IPS DF 4.7 (cell line): ENCODE measurements at regions not wholly inside any gene's neighbourhood (a gene's known extent, or its start where the extent isn't known, plus 50 kb on each side); places are given as distances from the start of the nearest gene placed in this dataset.
"Not testable (repeated sequence)": the region's sequence is repeated elsewhere in the genome, so short reads cannot be mapped to it uniquely, and the experiment has no call there.

Experiments used
- DNase-seq: peaks from one replicate; pipeline ENCODE4 v3.0.0-alpha.2; 2013; ENCODE audit warnings: low spot score; ENCODE audit errors: extremely low read depth

- DNase-seq: no peak
Measured at GRCh38 chr18:67455890-67456501, 60.5 kb downstream of the DSEL start.

DNA sequence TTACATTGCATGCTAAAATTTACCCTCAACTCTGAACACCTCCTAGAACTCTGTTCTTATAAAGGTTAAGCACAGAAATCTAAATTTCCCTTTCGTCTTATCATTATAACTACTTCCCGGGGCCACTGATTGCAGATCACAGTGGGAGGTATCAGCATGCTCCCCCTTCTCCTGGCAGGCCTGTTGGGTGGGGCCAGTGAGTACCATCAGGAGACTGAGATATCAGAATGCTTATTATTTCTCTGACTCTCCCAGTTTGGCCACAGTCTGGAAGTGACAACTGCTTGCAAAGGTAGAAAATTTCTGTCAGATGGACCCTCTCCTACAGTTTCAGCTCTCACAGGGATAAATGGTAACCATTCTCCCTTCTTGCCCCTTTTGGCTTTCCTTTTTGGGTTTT, 62.6 kb downstream of the DSEL start:
- no peak for DNase-seq

- DNase-seq: no peak
Measured at GRCh38 chr18:67451960-67452359, 64.6 kb downstream of the DSEL start.

- DNase-seq: not testable (repeated sequence)
Measured at GRCh38 chr18:67451101-67451500, 65.4 kb downstream of the DSEL start.

GRCh38 chr18:67433971-67434370, 82.5 kb downstream of the DSEL start:
- no peak for DNase-seq

DNA sequence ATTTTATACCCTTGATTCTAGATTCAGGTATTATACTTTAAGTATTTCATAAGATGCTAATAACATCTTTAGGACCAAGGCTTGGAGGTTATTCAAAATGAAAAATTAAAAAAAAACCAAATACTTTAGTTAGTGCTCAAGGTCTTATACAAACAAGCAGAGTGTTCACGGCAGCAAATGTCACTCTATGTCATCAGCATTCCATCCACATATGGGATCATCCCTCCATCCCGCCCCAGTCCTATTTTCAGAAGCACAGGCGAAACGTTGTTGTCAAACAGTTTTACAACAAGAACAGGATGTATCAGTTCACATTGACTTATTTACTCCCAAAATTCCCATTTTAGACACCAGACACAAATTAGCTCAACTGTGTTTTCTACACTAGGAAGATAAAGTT, 83.7 kb downstream of the DSEL start:
- no peak for DNase-seq

GRCh38 chr18:67428805-67429204, 87.7 kb downstream of the DSEL start:
- DNase-seq: no peak

DNA sequence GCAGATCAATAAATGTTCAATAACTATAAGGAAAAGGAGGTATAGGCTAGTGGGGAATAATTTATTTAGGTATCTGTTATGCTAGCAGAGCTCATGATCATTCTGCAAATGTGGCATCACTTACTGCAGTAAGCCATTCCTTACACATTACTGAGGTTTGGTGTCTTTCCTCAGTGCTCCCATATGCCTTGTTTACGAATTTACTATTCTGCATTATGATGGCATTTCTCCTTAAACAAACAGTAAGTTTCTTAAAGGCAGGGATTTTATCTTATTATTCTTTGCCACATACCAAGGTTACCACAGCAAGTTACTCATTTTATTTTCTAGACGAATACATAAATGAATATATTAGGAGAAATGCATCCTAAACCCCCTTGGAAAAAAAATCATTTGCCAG, 88.4 kb downstream of the DSEL start:
- no peak for DNase-seq

DNA sequence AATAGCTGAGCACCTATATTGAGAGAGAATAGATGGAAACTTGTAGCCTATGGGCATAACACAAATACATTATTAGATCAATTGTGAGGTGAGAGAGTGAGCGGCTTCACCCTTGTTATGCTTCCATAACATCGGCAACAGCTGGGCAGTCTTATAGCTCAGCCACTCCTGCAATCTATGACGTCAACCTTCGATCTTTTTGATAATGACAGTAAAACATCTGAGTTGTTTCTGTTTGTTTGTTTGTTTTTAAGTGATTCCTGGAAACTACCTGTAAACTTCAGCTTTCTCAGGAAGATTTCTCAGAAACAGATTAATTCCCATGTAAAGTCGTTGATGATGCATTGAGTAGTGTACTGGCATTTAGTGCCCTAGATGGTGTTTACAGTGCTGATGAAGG, 90.0 kb downstream of the DSEL start:
- no peak for DNase-seq

- no peak for DNase-seq
Measured at GRCh38 chr18:67425672-67426071, 90.8 kb downstream of the DSEL start.

DNA sequence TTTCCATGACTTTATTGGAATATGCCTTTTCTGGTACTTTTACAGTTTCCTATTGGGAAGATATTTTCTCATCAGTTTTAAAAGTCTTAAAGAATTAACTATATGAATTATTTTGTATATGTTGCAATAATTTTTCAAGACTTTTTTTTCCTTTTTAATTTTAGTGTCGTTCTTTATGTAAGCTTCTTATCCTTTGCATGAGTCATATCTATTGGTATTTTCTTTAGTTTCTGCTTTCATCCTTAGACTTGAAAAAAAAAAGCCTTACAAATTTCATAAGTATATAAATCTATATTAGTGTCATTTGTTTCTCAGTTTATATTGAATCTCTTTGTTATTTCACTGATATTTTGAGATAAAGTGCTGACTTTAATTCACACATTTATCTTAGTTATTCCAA, 94.9 kb downstream of the DSEL start:
- DNase-seq: no peak

- DNase-seq: no peak
Measured at GRCh38 chr18:67417864-67418523, 98.5 kb downstream of the DSEL start.

- DNase-seq: no peak
Measured at GRCh38 chr18:67411116-67411515, 105.4 kb downstream of the DSEL start.

DNA sequence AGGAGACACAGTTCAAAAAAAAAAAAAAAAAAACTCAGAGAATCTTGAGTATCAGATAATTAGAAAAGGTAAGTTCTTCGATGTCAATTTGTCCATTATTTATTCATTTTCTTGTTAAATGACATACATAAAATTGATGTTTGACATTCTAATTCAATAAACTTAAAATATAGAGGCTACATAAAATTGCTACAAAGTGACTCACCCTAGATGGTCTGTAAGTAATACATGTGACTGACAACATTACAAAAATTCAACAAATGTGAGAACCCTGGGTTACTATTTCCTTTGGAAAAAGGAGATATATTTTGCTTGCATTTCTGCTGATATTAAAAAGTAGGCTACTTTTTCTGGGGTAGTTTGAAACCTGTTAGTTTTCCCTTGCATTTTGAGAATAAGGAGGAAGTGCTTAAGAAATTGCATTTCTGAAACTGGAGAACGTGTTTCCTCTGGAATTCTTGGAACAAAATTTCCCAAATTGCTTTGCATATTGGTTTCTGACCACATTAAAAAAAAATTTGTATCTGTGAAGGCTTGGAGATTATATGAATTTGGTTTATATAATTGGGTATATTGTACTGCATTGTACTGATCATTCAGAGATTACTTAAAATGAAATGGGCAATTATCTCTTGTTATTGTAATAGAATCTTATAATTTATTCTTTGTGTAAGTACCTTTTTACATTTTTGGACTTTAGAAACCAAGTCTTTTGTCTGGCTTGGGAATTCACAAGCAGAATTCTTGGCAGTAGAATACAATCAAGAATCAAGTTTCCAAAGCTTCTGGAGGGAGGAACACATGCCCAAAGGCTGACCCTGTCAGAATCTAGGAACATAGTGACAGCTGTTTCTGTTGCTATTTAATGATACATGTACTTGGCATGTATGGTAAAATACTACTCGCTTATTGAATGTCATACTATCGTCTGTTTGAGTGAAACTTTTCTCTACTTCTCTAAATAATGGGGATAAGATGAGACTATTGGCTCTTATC, 106.1 kb downstream of the DSEL start:
- DNase-seq: no peak

- DNase-seq: no peak
Measured at GRCh38 chr18:67408240-67408639, 108.3 kb downstream of the DSEL start.

- no peak for DNase-seq
Measured at GRCh38 chr18:67406714-67407113, 109.8 kb downstream of the DSEL start.

- no peak for DNase-seq
Measured at GRCh38 chr18:67402543-67402942, 114.0 kb downstream of the DSEL start.

DNA sequence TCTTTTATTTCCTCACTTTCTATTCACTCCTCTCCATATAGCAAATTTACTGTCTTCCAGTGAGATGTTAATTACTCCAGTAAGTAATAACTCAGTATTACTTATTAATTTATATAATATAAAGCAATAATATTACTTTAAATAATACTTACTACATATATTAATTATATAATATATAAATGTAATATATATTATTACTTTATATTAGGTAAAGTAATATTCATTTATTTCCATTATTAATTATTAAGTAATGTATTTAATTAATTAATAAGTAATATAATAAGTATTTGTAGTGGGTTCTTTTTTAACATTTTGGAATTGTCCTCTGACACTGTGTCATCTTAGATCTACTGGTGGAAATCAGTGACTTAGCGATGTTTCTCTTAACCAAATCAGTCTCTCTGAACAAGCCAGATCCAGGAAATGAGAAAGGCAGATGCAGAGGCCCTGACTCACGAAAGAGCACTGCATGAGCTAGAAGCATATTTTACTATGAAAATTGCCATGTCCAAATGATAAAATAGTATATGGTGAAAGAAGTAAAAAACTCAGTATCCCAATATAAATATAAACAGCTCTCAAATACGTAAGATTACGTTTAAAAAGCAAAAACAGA, 115.9 kb downstream of the DSEL start:
- no peak for DNase-seq

- DNase-seq: no peak
Measured at GRCh38 chr18:67386032-67386431, 130.5 kb downstream of the DSEL start.

DNA sequence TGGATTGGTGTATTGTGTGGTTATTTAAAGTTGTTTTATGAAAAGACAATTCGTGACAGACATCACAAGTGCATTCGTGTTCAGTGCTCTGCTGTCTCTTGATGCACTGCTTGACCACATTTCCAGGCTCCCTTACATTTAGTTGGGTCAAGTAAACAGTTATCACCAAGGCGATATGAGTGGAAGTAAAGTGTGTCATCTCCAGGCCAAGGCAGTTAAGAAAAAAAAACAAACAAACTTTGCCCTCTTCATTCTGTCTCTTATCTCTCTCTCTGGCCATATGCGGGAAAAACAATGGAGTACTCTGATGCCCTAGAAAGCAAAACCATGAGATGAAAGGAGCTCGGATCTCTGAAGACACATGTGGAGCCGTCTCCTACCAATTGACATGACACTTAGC, 131.1 kb downstream of the DSEL start:
- DNase-seq: no peak

- not testable (repeated sequence) for DNase-seq
Measured at GRCh38 chr18:67384057-67384456, 132.5 kb downstream of the DSEL start.
